ENCODE measurements at regions not wholly inside any gene's neighbourhood (a gene's known extent, or its start where the extent isn't known, plus 50 kb on each side); places are given as distances from the start of the nearest gene placed in this dataset.

GRCh38 chr2:120935339-120936313 is 200.0 kb downstream of the GLI2 start:
- H3K27ac ChIP-seq (ENCODE audit: low read depth, low read length), result peak overlapping the region; percentile 91
- H3K9me3 ChIP-seq (ENCODE audit: control insufficient read depth, insufficient read depth, low read length), result peaks cover 2% of the 10 kb centered on the region; the same call in 1 of the 2 replicates
- peak overlapping the region; percentile 27; the same call in 1 of the 2 replicates for H3K4me3 ChIP-seq (ENCODE audit: low read depth, low read length)
- CTCF ChIA-PET, result no interaction called here
- POLR2A ChIA-PET, result interaction anchor here (0.7 to 1.0 kb wide), 2 partner anchors 139 to 170 kb away, joined by 3 to 4 read pairs; no protein-coding TSS in a partner anchor
- DNase-seq (ENCODE audit: low read depth, low spot score), result no peak
- no peaks in the 10 kb centered on the region for H3K27me3 ChIP-seq (ENCODE audit: control insufficient read depth, insufficient read depth, low read length)
- TF ChIP-seq CTCF (IDR thresholded peaks at IDR 0.05; ENCODE audit: low read depth, low read length), result no peak

GRCh38 chr2:120936476-120937334 is 201.0 kb downstream of the GLI2 start:
- no peak for DNase-seq (ENCODE audit: low read depth, low spot score)
- CTCF ChIA-PET, result no interaction called here

GRCh38 chr2:120937686-120938044 is 202.0 kb downstream of the GLI2 start:
- DNase-seq (ENCODE audit: low read depth, low spot score), result peak; percentile 45
- ChIA-PET CTCF (no interaction called here), POLR2A (interaction anchor here (1.0 kb wide), 1 partner anchor 15 kb away, joined by 3 read pairs; no protein-coding TSS in a partner anchor)
- no peak for TF ChIP-seq CTCF (IDR thresholded peaks at IDR 0.05; ENCODE audit: low read depth, low read length)
- H3K27ac ChIP-seq (ENCODE audit: low read depth, low read length), result peak overlapping the region; percentile 94
- H3K9me3 ChIP-seq (ENCODE audit: control insufficient read depth, insufficient read depth, low read length), result no peaks in the 10 kb centered on the region
- H3K27me3 ChIP-seq (ENCODE audit: control insufficient read depth, insufficient read depth, low read length), result no peaks in the 10 kb centered on the region
- H3K4me3 ChIP-seq (ENCODE audit: low read depth, low read length), result no peak overlapping the region

More at GRCh38 chr2:120936476-120937334, 201.0 kb downstream of the GLI2 start:
- Histone ChIP-seq H3K27me3 (ENCODE audit: control insufficient read depth, insufficient read depth, low read length) (no peaks in the 10 kb centered on the region), H3K4me3 (ENCODE audit: low read depth, low read length) (no peak overlapping the region), H3K27ac (ENCODE audit: low read depth, low read length) (peak overlapping the region; percentile 91), H3K9me3 (ENCODE audit: control insufficient read depth, insufficient read depth, low read length) (no peaks in the 10 kb centered on the region)
- POLR2A ChIA-PET, result interaction anchor here (1.0 kb wide), 1 partner anchor 16 kb away, joined by 3 read pairs; no protein-coding TSS in a partner anchor
- no peak for TF ChIP-seq CTCF (IDR thresholded peaks at IDR 0.05; ENCODE audit: low read depth, low read length)

GRCh38 chr2:120938045-120938771 is 202.5 kb downstream of the GLI2 start:
- TF ChIP-seq CTCF (IDR thresholded peaks at IDR 0.05; ENCODE audit: low read depth, low read length), result no peak
- ChIA-PET CTCF (no interaction called here), POLR2A (interaction anchor here (1.0 kb wide), 1 partner anchor 14 kb away, joined by 3 read pairs; no protein-coding TSS in a partner anchor)
- H3K27me3 ChIP-seq (ENCODE audit: control insufficient read depth, insufficient read depth, low read length), result no peaks in the 10 kb centered on the region
- DNase-seq (ENCODE audit: low read depth, low spot score), result no peak
- no peak overlapping the region for H3K4me3 ChIP-seq (ENCODE audit: low read depth, low read length)
- no peaks in the 10 kb centered on the region for H3K9me3 ChIP-seq (ENCODE audit: control insufficient read depth, insufficient read depth, low read length)
- peak overlapping the region; percentile 94 for H3K27ac ChIP-seq (ENCODE audit: low read depth, low read length)

Measured in AG04450 (cell line).